Peyer's patch (tissue), 4 donors: ENCODE measurements at regions not wholly inside any gene's neighbourhood (a gene's known extent, or its start where the extent isn't known, plus 50 kb on each side); places are given as distances from the start of the nearest gene placed in this dataset.

Experiments
- CTCF ChIP-seq, 6 experiments: fragments of 450-650 bp in 4 of 6; fragments of 200-600 bp in 2 of 6; sonication (generic) in 1 of 6; IDR thresholded peaks; one replicate each; pipeline ENCODE4 v1.5.1; 2017 to 2019; ENCODE audit warnings: antibody characterized with exemption in 6 of 6, mild to moderate bottlenecking in 3 of 6, moderate library complexity in 1 of 6
- POLR2A ChIP-seq, 2 donors: fragments of 450-650 bp; IDR thresholded peaks; one replicate each; pipeline ENCODE4 v1.5.1; 2017; ENCODE audit warnings: antibody characterized with exemption in 2 of 2, mild to moderate bottlenecking in 2 of 2, moderate library complexity in 2 of 2

- TF ChIP-seq CTCF (IDR thresholded peaks at IDR 0.05) (no peak), POLR2A (IDR thresholded peaks at IDR 0.05) (no peak)
Measured at GRCh38 chr6:103505155-103505518, 1354.6 kb downstream of the HACE1 start.
